ENCODE measurements at regions not wholly inside any gene's neighbourhood (a gene's known extent, or its start where the extent isn't known, plus 50 kb on each side); places are given as distances from the start of the nearest gene placed in this dataset.
A peak's percentile ranks its signal among the peaks of the same experiment; 100 is the strongest.
"Not testable (repeated sequence)": the region's sequence is repeated elsewhere in the genome, so short reads cannot be mapped to it uniquely, and the experiment has no call there.

- DNase-seq (ENCODE audit: low spot score): no peak
Measured at GRCh38 chr6:156688620-156688971, 88.6 kb upstream of the ARID1B start.

GRCh38 chr6:156687789-156688619 lies 89.2 kb upstream of the ARID1B start:
- DNase-seq (ENCODE audit: low spot score): peak; percentile 50

- peak; percentile 98 for DNase-seq (ENCODE audit: low spot score)
Measured at GRCh38 chr6:156686995-156687788, 90.0 kb upstream of the ARID1B start.

GRCh38 chr6:156686301-156686994 lies 90.7 kb upstream of the ARID1B start:
- DNase-seq (ENCODE audit: low spot score): peak; percentile 66

GRCh38 chr6:156685823-156686222 lies 91.4 kb upstream of the ARID1B start:
- no peak for DNase-seq (ENCODE audit: low spot score)

GRCh38 chr6:156683821-156684220 lies 93.4 kb upstream of the ARID1B start:
- no peak for DNase-seq (ENCODE audit: low spot score)

GRCh38 chr6:156676721-156677120 lies 100.5 kb upstream of the ARID1B start:
- no peak for DNase-seq (ENCODE audit: low spot score)

GRCh38 chr6:156674197-156674596 lies 103.0 kb upstream of the ARID1B start:
- no peak for DNase-seq (ENCODE audit: low spot score)

- DNase-seq (ENCODE audit: low spot score): not testable (repeated sequence)
Measured at GRCh38 chr6:156670097-156670496, 107.1 kb upstream of the ARID1B start.

- DNase-seq (ENCODE audit: low spot score): peak; percentile 76
Measured at GRCh38 chr6:156662025-156662445, 115.1 kb upstream of the ARID1B start.

GRCh38 chr6:156660389-156660788 lies 116.8 kb upstream of the ARID1B start:
- no peak for DNase-seq (ENCODE audit: low spot score)

GRCh38 chr6:156659822-156660198 lies 117.4 kb upstream of the ARID1B start:
- DNase-seq (ENCODE audit: low spot score): no peak

GRCh38 chr6:156658966-156659821 lies 118.0 kb upstream of the ARID1B start:
- peak; percentile 17 for DNase-seq (ENCODE audit: low spot score)

GRCh38 chr6:156658186-156658965 lies 118.8 kb upstream of the ARID1B start:
- peak; percentile 82 for DNase-seq (ENCODE audit: low spot score)

- DNase-seq (ENCODE audit: low spot score): no peak
Measured at GRCh38 chr6:156657296-156657695, 119.9 kb upstream of the ARID1B start.

- DNase-seq (ENCODE audit: low spot score): no peak
Measured at GRCh38 chr6:156654919-156655918, 122.0 kb upstream of the ARID1B start.

GRCh38 chr6:156652231-156652750 lies 124.9 kb upstream of the ARID1B start:
- DNase-seq (ENCODE audit: low spot score): no peak

- no peak for DNase-seq (ENCODE audit: low spot score)
Measured at GRCh38 chr6:156651486-156651885, 125.7 kb upstream of the ARID1B start.

- DNase-seq (ENCODE audit: low spot score): no peak
Measured at GRCh38 chr6:156650896-156651390, 126.2 kb upstream of the ARID1B start.

All from AG08395 (cell line).